Panc1 (cell line): ENCODE measurements at regions not wholly inside any gene's neighbourhood (a gene's known extent, or its start where the extent isn't known, plus 50 kb on each side); places are given as distances from the start of the nearest gene placed in this dataset.

Experiments used
- CTCF ChIP-seq: fragments of 450-650 bp; IDR thresholded peaks from 2 replicates; pipeline ENCODE4 v1.5.1; 2017; ENCODE audit warnings: mild to moderate bottlenecking
- POLR2AphosphoS5 ChIP-seq: IDR thresholded peaks from 2 replicates; pipeline ENCODE4 v1.6.1; 2012; ENCODE audit warnings: mild to moderate bottlenecking, low read depth, low read length, moderate library complexity
- SIN3A ChIP-seq: IDR thresholded peaks from 2 replicates; pipeline ENCODE4 v1.6.1; 2012; ENCODE audit warnings: low read depth, mild to moderate bottlenecking, low read length, moderate library complexity, borderline replicate concordance; ENCODE audit not compliant: insufficient read depth
- TCF7L2 ChIP-seq: IDR thresholded peaks from 2 replicates; pipeline ENCODE4 v1.6.1; 2011; ENCODE audit warnings: mild to moderate bottlenecking, low read depth, low read length, inconsistent platforms
- TF ChIP-seq, protein P1 (sequence below), 2 experiments: IDR thresholded peaks; 2 replicates each; pipeline ENCODE4 v1.6.1; 2011 to 2012; ENCODE audit warnings: low read depth in 2 of 2, control low read depth in 1 of 2, low read length in 1 of 2, mild to moderate bottlenecking in 1 of 2, moderate library complexity in 1 of 2; ENCODE audit not compliant: insufficient read depth in 1 of 2

DNA sequence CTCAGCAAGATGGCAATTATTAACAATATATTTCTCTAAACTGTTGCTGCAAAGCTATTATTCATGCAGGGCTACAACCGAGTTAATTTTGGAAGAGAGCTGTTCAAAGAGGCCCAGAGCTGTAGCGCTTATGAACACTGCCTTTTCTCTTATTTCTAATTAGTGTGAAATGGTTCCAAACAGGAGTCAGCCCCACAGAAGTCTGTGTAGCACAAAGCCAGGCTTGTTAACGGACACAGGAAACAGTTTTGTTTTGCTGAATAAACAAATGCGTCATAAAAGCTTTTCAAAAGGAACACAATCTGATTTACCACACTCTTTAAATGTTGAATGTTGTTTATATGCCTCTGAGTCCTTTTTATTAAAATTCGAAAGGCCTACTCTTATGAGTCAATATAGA, 396.5 kb downstream of the ANXA1 start:
- TF ChIP-seq CTCF (no peak), POLR2AphosphoS5 (no peak), TCF7L2 (peak; percentile 85), SIN3A (no peak)
- TF ChIP-seq, protein P1, sequence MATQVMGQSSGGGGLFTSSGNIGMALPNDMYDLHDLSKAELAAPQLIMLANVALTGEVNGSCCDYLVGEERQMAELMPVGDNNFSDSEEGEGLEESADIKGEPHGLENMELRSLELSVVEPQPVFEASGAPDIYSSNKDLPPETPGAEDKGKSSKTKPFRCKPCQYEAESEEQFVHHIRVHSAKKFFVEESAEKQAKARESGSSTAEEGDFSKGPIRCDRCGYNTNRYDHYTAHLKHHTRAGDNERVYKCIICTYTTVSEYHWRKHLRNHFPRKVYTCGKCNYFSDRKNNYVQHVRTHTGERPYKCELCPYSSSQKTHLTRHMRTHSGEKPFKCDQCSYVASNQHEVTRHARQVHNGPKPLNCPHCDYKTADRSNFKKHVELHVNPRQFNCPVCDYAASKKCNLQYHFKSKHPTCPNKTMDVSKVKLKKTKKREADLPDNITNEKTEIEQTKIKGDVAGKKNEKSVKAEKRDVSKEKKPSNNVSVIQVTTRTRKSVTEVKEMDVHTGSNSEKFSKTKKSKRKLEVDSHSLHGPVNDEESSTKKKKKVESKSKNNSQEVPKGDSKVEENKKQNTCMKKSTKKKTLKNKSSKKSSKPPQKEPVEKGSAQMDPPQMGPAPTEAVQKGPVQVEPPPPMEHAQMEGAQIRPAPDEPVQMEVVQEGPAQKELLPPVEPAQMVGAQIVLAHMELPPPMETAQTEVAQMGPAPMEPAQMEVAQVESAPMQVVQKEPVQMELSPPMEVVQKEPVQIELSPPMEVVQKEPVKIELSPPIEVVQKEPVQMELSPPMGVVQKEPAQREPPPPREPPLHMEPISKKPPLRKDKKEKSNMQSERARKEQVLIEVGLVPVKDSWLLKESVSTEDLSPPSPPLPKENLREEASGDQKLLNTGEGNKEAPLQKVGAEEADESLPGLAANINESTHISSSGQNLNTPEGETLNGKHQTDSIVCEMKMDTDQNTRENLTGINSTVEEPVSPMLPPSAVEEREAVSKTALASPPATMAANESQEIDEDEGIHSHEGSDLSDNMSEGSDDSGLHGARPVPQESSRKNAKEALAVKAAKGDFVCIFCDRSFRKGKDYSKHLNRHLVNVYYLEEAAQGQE (IDR thresholded peaks at IDR 0.05; ENCODE audit: insufficient read depth in 1 of 2, low read depth in 2 of 2, low read length in 1 of 2) = no peak
